ENCODE measurements at regions not wholly inside any gene's neighbourhood (a gene's known extent, or its start where the extent isn't known, plus 50 kb on each side); places are given as distances from the start of the nearest gene placed in this dataset.

DNA sequence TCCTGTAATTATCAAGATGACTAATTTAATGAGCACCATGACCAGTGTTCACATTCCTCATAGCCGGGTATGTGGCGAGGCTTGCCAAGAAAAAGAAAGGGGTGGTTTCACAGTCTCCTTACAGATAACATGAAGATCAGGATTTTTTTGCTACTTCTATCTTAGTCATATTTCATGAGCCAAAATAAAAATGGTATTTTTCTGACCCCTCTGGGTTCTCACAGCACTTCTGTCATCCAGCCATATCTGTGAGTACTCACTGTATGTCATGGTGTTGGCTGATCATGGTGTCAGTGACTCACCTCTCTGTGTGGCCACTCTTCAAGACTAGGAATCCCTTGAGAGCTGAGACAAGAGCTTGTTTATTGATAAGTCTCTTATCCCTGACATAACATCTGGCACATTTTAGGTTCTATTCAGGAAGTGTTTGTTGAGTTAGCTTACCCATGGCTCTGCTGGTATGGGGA lies 130.5 kb upstream of the LMCD1 start:
- TF ChIP-seq, protein P1, sequence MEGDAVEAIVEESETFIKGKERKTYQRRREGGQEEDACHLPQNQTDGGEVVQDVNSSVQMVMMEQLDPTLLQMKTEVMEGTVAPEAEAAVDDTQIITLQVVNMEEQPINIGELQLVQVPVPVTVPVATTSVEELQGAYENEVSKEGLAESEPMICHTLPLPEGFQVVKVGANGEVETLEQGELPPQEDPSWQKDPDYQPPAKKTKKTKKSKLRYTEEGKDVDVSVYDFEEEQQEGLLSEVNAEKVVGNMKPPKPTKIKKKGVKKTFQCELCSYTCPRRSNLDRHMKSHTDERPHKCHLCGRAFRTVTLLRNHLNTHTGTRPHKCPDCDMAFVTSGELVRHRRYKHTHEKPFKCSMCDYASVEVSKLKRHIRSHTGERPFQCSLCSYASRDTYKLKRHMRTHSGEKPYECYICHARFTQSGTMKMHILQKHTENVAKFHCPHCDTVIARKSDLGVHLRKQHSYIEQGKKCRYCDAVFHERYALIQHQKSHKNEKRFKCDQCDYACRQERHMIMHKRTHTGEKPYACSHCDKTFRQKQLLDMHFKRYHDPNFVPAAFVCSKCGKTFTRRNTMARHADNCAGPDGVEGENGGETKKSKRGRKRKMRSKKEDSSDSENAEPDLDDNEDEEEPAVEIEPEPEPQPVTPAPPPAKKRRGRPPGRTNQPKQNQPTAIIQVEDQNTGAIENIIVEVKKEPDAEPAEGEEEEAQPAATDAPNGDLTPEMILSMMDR (IDR thresholded peaks at IDR 0.05; ENCODE audit: poor library complexity), result no peak
- TF ChIP-seq EZH2phosphoT487 (IDR thresholded peaks at IDR 0.05; ENCODE audit: low read depth, severe bottlenecking, unreplicated experiment) (no peak), EZH2 (IDR thresholded peaks at IDR 0.05; ENCODE audit: borderline replicate concordance) (no peak)
